OCI-LY3 (cell line): ENCODE measurements at regions not wholly inside any gene's neighbourhood (a gene's known extent, or its start where the extent isn't known, plus 50 kb on each side); places are given as distances from the start of the nearest gene placed in this dataset.
"Not testable (repeated sequence)": the region's sequence is repeated elsewhere in the genome, so short reads cannot be mapped to it uniquely, and the experiment has no call there.

ENCODE experiments used
- H2AFZ ChIP-seq: fragments of 200-600, 300-600 bp; shearing (Covaris generic); 2 replicates; pipeline ENCODE4 v1.6.0; 2014; ENCODE audit warnings: antibody characterized with exemption, low read depth, low read length
- H3K27ac ChIP-seq: fragments of 200-600, 300-600 bp; sonication (generic); 2 replicates; pipeline ENCODE4 v1.5.1; 2014; ENCODE audit warnings: mild to moderate bottlenecking, low read length, moderate library complexity, mixed read lengths
- H3K27me3 ChIP-seq: fragments of 200-600, 300-600 bp; sonication (generic); 2 replicates; pipeline ENCODE4 v1.6.1; 2014; ENCODE audit warnings: low read depth, low read length, mixed read lengths
- H3K36me3 ChIP-seq: fragments of 200-600, 300-600 bp; sonication (generic); replicated peaks from 2 replicates; pipeline ENCODE3; 2014; ENCODE audit warnings: low read depth, low read length, mixed read lengths
- H3K4me1 ChIP-seq: fragments of 300-600, 200-600 bp; sonication (generic); 2 replicates; pipeline ENCODE4 v1.6.1; 2014; ENCODE audit warnings: low read length, mixed read lengths
- H3K4me2 ChIP-seq: fragments of 200-600, 300-600 bp; sonication (generic); 2 replicates; pipeline ENCODE4 v1.6.1; 2014; ENCODE audit warnings: low read length, mixed read lengths
- H3K4me3 ChIP-seq: fragments of 300-600, 200-600 bp; sonication (generic); 2 replicates; pipeline ENCODE4 v1.5.1; 2014; ENCODE audit warnings: antibody characterized with exemption, mild to moderate bottlenecking, low read length, moderate library complexity
- H3K79me2 ChIP-seq: fragments of 300-600, 200-600 bp; shearing (Covaris generic); 2 replicates; pipeline ENCODE4 v1.6.1; 2014; ENCODE audit warnings: mild to moderate bottlenecking, low read length, mixed read lengths
- H3K9ac ChIP-seq: fragments of 300-600, 200-600 bp; shearing (Covaris generic); 2 replicates; pipeline ENCODE4 v1.6.0; 2014; ENCODE audit warnings: mild to moderate bottlenecking, low read length, moderate library complexity
- H3K9me3 ChIP-seq: fragments of 200-600, 300-600 bp; shearing (Covaris generic); 2 replicates; pipeline ENCODE4 v1.6.1; 2014; ENCODE audit warnings: low read length, mixed read lengths; ENCODE audit not compliant: insufficient read depth
- H4K20me1 ChIP-seq: fragments of 200-600, 300-600 bp; sonication (generic); 2 replicates; pipeline ENCODE4 v1.6.1; 2016; ENCODE audit warnings: low read length, mixed read lengths; ENCODE audit not compliant: insufficient read depth
- EZH2phosphoT487 ChIP-seq: fragments of 200-600 bp; shearing (Covaris generic); IDR thresholded peaks from 2 replicates; pipeline ENCODE4 v1.6.1; 2018; ENCODE audit warnings: antibody characterized with exemption, mixed run types, low read depth
- TF ChIP-seq, protein P1 (sequence below): fragments of 200-600, 300-600 bp; sonication (generic); IDR thresholded peaks from 2 replicates; pipeline ENCODE4 v1.5.1; 2014; ENCODE audit warnings: antibody characterized with exemption, low read length, low read depth

DNA sequence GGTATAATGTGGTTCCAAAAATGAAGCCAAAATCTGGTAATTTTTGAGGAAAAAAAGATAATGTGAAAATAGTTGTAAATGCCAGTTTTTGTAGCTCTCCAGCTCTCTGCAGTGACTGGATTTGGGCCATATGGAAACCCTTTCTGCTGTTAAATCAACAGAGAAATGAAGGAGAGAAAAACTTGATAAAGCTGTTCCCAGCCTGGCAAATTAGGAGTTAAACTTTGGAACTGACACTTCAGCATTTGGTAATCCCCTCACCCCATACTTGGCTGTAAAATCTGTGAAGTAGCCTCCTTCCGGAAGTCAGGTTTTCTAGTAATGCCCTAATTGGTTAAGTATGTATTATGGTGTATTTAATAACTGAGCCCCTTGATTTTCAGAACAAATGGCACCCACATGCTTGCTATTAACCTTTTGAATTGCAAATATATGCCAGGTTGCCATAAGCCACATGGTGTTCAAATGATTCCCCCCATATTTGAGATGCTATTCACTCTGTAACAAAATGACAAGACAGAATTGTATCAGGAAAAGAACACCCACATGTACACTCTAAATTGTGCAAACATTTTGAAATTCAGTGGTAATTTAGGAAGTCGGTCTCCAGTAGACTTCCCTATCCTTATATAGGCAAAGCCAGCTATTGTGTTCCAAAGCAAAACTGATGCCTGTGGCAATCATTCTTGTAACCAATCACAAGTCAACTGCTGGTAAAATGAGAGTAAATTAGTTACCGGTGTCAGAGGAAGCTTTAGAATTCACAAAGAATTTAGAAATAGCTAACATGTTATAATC is 96.3 kb upstream of the ADAMTS3 start:
- H3K4me1 ChIP-seq = no peaks in the 10 kb centered on the region
- no peak overlapping the region for H3K9ac ChIP-seq
- no peaks in the 10 kb centered on the region for H3K36me3 ChIP-seq
- H3K4me3 ChIP-seq = no peak overlapping the region
- H4K20me1 ChIP-seq = no peaks in the 10 kb centered on the region
- no peak overlapping the region for H2AFZ ChIP-seq
- H3K79me2 ChIP-seq = no peaks in the 10 kb centered on the region
- TF ChIP-seq EZH2phosphoT487 = no peak
- TF ChIP-seq, protein P1, sequence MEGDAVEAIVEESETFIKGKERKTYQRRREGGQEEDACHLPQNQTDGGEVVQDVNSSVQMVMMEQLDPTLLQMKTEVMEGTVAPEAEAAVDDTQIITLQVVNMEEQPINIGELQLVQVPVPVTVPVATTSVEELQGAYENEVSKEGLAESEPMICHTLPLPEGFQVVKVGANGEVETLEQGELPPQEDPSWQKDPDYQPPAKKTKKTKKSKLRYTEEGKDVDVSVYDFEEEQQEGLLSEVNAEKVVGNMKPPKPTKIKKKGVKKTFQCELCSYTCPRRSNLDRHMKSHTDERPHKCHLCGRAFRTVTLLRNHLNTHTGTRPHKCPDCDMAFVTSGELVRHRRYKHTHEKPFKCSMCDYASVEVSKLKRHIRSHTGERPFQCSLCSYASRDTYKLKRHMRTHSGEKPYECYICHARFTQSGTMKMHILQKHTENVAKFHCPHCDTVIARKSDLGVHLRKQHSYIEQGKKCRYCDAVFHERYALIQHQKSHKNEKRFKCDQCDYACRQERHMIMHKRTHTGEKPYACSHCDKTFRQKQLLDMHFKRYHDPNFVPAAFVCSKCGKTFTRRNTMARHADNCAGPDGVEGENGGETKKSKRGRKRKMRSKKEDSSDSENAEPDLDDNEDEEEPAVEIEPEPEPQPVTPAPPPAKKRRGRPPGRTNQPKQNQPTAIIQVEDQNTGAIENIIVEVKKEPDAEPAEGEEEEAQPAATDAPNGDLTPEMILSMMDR = no peak
- H3K4me2 ChIP-seq = no peak overlapping the region
- no peaks in the 10 kb centered on the region for H3K9me3 ChIP-seq
- H3K27me3 ChIP-seq = no peaks in the 10 kb centered on the region
- no peak overlapping the region for H3K27ac ChIP-seq

DNA sequence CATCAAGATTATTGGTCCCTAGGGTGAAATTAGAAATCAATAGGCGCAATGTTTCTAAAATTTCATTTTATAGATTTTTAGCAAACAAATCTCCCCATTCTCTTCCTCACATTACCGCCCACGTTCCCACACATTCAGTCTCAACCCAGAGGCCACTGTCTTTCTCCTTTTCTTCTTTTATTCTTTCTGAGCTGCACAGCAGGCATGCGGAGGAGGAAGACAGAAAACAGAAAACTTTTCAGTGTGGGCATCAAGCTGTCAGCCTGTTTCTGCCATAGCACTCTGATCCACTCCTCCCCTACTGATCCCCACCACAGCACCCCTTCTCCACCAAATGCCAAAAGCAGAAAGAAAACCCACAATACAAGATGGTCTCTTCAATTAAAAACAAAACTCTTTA is 94.8 kb upstream of the ADAMTS3 start:
- no peaks in the 10 kb centered on the region for H3K27me3 ChIP-seq
- H4K20me1 ChIP-seq = no peaks in the 10 kb centered on the region
- H3K9ac ChIP-seq = no peak overlapping the region
- no peak overlapping the region for H3K27ac ChIP-seq
- no peaks in the 10 kb centered on the region for H3K36me3 ChIP-seq
- no peak overlapping the region for H3K4me2 ChIP-seq
- no peak overlapping the region for H2AFZ ChIP-seq
- no peaks in the 10 kb centered on the region for H3K4me1 ChIP-seq
- no peaks in the 10 kb centered on the region for H3K9me3 ChIP-seq
- H3K4me3 ChIP-seq = no peak overlapping the region
- H3K79me2 ChIP-seq = no peaks in the 10 kb centered on the region
- TF ChIP-seq EZH2phosphoT487 = no peak
- TF ChIP-seq, protein P1 = no peak

DNA sequence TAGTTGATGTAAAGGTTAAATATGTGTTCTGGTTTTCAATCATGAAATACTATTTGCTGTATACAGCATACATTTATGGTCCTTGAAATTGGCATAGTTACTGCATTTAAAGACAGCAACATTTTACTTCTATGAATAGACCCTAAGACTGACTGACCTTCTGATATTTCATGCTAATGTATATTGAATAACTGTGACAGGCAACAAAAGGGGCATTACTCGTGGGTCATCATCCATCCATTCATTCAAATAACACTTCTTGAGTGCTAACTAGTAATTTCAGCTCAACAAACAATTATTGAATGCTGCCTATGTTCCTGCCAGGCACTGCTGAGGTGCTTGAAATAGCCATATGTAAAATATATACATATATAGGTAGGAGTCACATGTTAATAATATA is 92.8 kb upstream of the ADAMTS3 start:
- H3K9ac ChIP-seq = no peak overlapping the region
- no peaks in the 10 kb centered on the region for H3K79me2 ChIP-seq
- H3K27me3 ChIP-seq = no peaks in the 10 kb centered on the region
- H3K27ac ChIP-seq = no peak overlapping the region
- no peaks in the 10 kb centered on the region for H3K36me3 ChIP-seq
- TF ChIP-seq, protein P1 = no peak
- no peak for TF ChIP-seq EZH2phosphoT487
- no peaks in the 10 kb centered on the region for H3K4me1 ChIP-seq
- H3K9me3 ChIP-seq = no peaks in the 10 kb centered on the region
- no peak overlapping the region for H3K4me3 ChIP-seq
- no peak overlapping the region for H2AFZ ChIP-seq
- H4K20me1 ChIP-seq = no peaks in the 10 kb centered on the region
- no peak overlapping the region for H3K4me2 ChIP-seq

DNA sequence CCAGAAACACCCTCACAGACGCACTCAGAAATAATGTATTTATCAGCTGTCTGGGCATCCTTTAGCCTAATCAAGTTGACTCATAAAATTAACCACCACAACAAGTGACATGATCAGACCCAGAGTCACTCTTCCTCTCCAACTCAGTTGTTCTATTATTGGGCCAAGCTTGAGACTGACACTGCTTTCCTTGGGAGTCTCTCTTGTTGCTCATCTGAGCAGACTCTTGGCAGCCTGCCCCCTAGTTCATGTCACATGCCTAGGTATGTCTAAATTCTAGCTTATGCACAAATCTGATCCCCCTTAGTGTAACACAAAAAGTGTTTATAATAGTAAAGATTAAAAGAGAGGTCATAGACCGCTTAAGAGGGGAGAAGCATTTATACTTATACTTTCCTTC is 72.6 kb upstream of the ADAMTS3 start:
- no peaks in the 10 kb centered on the region for H3K36me3 ChIP-seq
- H4K20me1 ChIP-seq = no peaks in the 10 kb centered on the region
- no peaks in the 10 kb centered on the region for H3K27me3 ChIP-seq
- H3K4me2 ChIP-seq = no peak overlapping the region
- no peak overlapping the region for H3K9ac ChIP-seq
- no peak overlapping the region for H3K4me3 ChIP-seq
- no peak overlapping the region for H3K27ac ChIP-seq
- H3K79me2 ChIP-seq = no peaks in the 10 kb centered on the region
- H3K9me3 ChIP-seq = no peaks in the 10 kb centered on the region
- TF ChIP-seq EZH2phosphoT487 = no peak
- TF ChIP-seq, protein P1 = no peak
- no peak overlapping the region for H2AFZ ChIP-seq
- H3K4me1 ChIP-seq = no peaks in the 10 kb centered on the region

DNA sequence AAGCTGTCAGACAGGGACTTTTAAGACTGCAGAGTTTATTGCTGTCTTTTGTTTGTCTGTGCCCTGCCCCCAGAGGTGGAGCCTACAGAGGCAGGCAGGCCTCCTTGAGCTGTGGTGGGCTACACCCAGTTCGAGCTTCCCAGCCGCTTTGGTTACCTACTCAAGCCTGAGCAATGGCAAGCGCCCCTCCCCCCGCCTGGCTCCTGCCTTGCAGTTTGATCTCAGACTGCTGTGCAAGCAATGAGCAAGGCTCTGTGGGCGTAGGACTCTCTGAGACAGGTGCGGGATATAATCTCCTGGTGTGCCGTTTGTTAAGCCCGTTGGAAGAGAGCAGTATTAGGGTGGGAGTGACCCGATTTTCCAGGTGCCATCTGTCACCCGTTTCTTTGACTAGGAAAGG is 67.8 kb upstream of the ADAMTS3 start:
- not testable (repeated sequence) for H3K27me3 ChIP-seq, H3K36me3 ChIP-seq, H3K9ac ChIP-seq, H3K4me1 ChIP-seq, H4K20me1 ChIP-seq, H3K79me2 ChIP-seq, H2AFZ ChIP-seq, H3K9me3 ChIP-seq, H3K27ac ChIP-seq, H3K4me2 ChIP-seq, H3K4me3 ChIP-seq

DNA sequence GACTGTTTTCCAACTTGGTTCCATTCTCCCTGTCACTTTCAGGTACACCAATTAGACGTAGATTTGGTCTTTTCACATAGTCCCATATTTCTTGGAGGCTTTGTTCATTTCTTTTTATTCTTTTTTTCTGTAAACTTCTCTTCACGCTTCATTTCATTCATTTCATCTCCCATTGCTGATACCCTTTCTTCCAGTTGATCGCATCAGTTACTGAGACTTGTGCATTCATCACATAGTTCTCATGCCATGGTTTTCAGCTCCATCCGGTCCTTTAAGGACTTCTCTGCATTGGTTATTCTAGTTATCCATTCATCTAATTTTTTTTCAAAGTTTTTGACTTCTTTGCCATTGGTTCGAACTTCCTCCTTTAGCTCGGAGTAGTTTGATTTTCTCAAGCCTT is 66.9 kb upstream of the ADAMTS3 start:
- not testable (repeated sequence) for H3K27me3 ChIP-seq, H3K4me2 ChIP-seq, H3K9ac ChIP-seq, H3K27ac ChIP-seq, H3K4me3 ChIP-seq, H2AFZ ChIP-seq, H3K79me2 ChIP-seq, H3K9me3 ChIP-seq, H3K4me1 ChIP-seq, H3K36me3 ChIP-seq, H4K20me1 ChIP-seq
